GM12892 (cell line): ENCODE measurements at regions not wholly inside any gene's neighbourhood (a gene's known extent, or its start where the extent isn't known, plus 50 kb on each side); places are given as distances from the start of the nearest gene placed in this dataset.

Experiments
- DNase-seq: peaks from one replicate; pipeline ENCODE4 v3.0.0; 2011; ENCODE audit not compliant: insufficient read length
- FAIRE-seq: peaks from 2 replicates; lab custom pipeline; 2011; peaks lifted over from hg19 to GRCh38; lab: Jason Lieb, UNC
- POLR2A ChIP-seq: IDR thresholded peaks from 2 replicates; pipeline ENCODE4 v1.6.1; 2011; ENCODE audit warnings: low read depth, low read length, control low read depth
- POLR2AphosphoS5 ChIP-seq: IDR thresholded peaks from 2 replicates; pipeline ENCODE4 v1.6.1; 2011; ENCODE audit warnings: low read depth, low read length, control low read depth
- TAF1 ChIP-seq: IDR thresholded peaks from 2 replicates; pipeline ENCODE4 v1.6.1; 2011; ENCODE audit warnings: low read depth, mild to moderate bottlenecking, control low read depth, low read length, borderline replicate concordance

DNA sequence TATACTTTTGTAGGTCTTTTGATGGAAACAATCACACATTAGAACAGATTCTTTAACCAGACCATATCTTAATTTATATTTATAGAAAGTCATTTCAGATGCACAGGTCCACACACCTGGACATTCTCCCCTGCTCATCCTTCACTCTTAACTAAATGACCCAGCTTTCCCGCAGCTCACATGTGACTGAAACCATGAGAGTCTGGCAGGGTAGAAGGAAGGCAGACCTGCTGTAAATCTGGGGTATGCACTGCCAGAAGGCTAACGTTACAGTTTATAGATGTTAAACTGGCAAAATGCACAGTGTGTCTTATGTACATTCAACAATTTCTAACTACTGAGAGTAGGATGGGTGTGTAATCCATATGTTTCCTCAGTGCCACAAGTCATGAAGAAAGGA is 359.5 kb upstream of the SPTLC3 start:
- TF ChIP-seq POLR2A, result no peak
- no peak for TF ChIP-seq POLR2AphosphoS5
- FAIRE-seq, result no peak
- no peak for DNase-seq

DNA sequence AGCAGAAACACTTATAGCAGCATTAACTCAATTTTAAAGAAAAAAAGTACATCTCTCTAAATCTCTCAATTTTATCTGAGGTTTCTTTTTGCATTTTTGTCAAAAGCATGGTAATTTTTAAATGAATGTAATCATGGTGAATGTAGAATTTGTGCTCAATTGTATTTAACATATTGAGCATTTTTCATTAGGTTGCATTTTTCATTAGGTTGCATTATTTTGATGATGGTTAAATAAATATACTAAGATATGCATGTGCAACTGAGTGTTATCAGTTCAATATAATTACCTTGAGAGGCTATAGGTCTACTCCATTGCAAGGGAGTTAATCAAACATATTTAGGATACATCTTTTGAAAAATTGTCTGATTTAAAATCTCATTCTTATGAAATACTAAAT is 355.1 kb upstream of the SPTLC3 start:
- no peak for DNase-seq
- FAIRE-seq, result no peak
- no peak for TF ChIP-seq TAF1
- no peak for TF ChIP-seq POLR2AphosphoS5
- no peak for TF ChIP-seq POLR2A

DNA sequence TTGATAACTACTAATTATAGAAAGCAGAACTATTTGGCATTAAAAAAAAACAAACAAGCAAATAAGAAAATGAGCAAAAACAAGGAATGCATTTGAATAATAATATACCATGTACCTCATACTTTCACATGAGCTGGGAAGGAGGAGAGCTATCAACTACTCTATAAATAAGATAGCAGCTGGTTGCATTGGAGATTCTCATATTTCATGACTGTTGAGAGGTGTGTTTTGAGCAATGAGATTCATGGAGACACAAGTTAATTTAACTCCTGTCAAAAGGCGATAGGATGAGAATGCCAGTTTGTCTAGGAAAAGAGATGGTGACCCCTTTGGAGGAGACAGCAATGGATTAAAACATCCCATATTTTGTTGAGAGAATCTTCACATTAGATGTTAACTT is 348.8 kb upstream of the SPTLC3 start:
- DNase-seq, result no peak
- TF ChIP-seq POLR2A, result no peak
- TF ChIP-seq POLR2AphosphoS5, result no peak
- no peak for TF ChIP-seq TAF1
- FAIRE-seq, result no peak

DNA sequence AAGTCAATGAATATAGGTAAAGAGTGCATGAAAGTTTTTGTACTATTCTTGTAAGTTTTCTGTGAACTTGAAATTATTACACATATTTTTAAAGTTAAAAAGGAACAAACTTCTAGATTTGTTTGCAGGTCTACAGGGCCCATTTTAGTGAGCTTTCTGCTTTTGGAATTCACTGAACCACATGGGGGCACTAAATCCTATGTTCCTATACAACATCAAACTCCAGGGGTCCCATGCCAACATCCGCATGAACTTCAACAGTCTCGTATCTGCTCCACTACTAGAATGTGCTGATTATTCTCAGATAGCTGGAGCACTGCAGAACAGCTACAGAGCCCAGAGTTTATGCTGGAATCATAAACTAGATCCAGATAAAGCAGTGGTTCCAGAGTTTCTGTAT is 347.9 kb upstream of the SPTLC3 start:
- TF ChIP-seq TAF1, result no peak
- TF ChIP-seq POLR2A, result no peak
- TF ChIP-seq POLR2AphosphoS5, result no peak
- no peak for FAIRE-seq
- DNase-seq, result no peak

DNA sequence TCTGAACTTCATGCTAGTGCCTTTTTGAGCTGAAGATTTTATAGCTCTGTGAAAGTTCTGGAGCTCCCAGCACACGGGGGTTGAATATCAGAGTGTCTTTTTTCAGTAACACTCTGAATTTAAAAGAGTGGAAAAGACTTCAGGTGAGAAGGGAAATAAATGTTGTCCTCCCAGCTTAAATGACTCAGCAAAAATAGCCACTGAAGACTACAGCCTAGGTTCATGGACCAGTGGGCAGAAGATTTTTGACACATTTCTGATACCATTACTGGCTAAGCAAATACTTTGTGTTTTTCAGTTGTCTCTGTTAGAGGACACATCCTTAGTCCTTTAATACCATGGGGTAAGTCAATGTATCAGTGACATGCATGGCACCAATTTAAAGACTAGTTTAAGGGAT is 338.5 kb upstream of the SPTLC3 start:
- TF ChIP-seq POLR2AphosphoS5 (no peak), POLR2A (no peak), TAF1 (no peak)
- DNase-seq (no peak), FAIRE-seq (no peak)

DNA sequence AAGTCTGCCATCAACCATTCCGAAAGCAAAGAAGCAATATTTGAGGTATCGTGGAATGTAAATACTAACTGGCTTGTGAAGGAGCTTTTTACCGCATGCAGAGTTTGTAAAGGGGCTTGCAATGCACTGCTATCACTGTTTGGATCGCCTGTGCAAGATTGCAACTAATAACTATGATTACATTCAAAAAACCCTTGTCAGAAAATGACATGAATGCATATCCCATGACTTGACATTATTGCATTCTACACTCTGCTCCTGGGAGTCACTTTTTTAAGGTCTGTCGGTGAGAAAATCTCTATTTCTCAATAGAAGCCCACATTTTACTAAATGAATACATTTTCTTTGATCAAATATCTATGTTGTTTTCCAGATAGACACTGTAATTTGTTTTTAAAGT is 335.4 kb upstream of the SPTLC3 start:
- FAIRE-seq (no peak), DNase-seq (no peak)
- TF ChIP-seq TAF1 (no peak), POLR2AphosphoS5 (no peak), POLR2A (no peak)

DNA sequence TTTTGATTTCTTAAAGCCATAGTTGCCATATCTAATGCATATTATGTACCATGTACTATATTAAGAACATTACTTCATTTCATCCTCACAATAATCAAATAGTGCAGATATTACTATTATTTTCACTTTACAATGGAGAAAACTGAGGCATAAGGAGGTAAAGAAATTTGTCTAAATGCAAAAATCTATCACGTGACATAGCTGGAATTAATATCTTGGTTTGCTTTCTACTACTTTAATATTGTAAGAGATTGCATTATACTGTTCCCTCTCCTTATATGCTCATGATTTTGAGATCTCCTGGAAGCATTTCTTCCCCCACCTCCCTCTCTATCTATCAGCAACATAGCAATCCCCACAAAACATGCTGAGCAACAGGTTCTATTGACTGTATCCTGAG is 330.8 kb upstream of the SPTLC3 start:
- no peak for FAIRE-seq
- TF ChIP-seq TAF1 (no peak), POLR2AphosphoS5 (no peak), POLR2A (no peak)

DNA sequence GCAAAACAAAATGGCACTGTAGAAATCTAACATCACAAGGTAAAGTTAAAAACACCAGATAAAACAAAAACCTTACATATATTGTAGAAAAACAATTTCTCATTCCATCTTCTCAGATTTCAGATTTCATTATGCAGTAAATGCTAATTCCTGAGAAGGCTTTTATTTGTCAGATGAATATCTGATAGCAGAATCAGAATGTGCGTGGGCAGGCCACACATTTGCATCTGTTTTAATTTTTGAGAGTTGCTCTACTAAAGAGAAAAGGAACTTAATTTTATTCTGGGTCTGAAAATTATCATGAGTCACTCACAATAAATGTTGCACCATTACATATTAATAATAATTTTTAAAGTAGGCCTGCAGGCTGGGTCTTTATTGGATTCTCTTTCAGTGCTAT is 329.3 kb upstream of the SPTLC3 start:
- no peak for TF ChIP-seq POLR2A
- no peak for TF ChIP-seq POLR2AphosphoS5
- FAIRE-seq (no peak), DNase-seq (no peak)

More for the DNA sequence above, 330.8 kb upstream of the SPTLC3 start:
- no peak for DNase-seq

DNA sequence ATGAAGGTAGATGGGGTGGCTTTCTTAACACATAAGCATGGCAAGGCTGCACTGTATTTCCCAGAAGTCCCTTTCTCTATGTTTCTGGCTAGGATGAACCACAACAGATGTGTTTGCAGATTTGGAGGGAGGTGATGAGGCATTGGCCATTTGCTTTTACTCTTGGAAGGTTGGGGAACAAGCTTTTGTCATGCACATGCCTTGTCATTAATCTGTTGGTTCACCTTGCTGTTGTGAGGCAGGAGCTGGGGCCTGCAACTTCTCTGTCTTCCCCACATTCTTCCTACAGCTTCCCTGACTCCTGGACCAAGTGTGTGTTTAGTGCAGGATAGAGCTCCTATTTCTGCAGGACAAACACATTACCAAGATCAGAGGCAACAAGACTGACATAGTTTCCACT is 326.2 kb upstream of the SPTLC3 start:
- FAIRE-seq (no peak), DNase-seq (no peak)
- TF ChIP-seq TAF1, result no peak
- TF ChIP-seq POLR2A, result no peak
- TF ChIP-seq POLR2AphosphoS5, result no peak

DNA sequence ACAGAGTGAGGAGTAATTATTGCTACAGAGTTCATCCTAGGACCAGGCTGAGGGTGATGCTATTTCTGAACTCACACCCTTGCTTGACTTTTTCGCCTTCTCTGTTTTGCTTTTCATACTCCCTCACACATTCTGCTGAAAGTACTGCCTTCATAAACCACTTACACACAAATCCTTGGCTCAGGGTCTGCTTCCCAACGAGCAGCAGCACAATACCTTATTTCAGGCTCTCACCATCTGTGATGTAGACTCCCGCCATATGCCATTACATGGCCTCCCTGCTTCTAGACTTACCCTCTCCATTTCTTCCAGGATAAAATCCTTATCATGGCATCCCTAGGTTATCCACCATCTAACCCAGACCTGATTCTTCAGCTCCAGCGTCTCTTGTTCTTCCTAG is 321.3 kb upstream of the SPTLC3 start:
- DNase-seq (no peak), FAIRE-seq (no peak)
- TF ChIP-seq POLR2A, result no peak

DNA sequence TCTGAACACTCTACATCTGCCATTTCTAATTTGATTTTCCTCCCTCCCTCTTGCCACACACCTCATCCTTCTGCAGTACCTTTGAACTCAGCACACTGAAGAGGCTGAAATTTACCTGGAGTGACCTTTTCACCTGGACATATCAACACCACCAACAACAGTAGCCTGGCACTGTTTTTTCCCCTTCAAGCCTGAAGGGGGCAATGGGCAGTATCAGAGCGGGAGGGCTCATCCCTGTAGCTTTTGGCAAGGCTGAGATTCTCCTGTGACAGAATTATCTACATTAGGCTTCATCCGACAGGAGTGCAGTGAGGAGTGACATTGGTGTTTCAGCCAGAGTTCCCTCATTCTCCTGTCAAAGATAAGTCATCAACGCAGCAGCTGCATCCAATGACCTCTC is 312.8 kb upstream of the SPTLC3 start:
- DNase-seq (no peak), FAIRE-seq (no peak)
- no peak for TF ChIP-seq POLR2AphosphoS5
- no peak for TF ChIP-seq POLR2A
- TF ChIP-seq TAF1, result no peak

DNA sequence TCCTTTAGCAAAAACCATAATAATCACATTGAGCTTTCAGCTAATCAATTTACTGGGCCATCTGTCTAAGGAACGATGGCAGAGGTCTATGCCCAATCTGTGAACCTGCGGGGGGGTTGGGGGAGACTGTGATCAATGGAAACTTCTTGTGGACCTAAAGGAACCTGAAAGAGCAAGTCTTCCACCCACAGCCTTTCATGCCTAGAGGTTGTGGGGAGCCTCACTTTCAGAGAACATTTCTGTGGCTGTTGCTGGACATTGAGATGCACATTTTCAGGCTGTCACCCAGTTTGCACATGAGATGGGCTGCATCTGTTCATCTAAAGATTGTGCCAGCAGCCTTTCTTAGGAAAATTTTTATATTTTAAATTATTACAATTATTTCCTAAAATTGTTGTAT is 310.0 kb upstream of the SPTLC3 start:
- FAIRE-seq, result no peak

DNA sequence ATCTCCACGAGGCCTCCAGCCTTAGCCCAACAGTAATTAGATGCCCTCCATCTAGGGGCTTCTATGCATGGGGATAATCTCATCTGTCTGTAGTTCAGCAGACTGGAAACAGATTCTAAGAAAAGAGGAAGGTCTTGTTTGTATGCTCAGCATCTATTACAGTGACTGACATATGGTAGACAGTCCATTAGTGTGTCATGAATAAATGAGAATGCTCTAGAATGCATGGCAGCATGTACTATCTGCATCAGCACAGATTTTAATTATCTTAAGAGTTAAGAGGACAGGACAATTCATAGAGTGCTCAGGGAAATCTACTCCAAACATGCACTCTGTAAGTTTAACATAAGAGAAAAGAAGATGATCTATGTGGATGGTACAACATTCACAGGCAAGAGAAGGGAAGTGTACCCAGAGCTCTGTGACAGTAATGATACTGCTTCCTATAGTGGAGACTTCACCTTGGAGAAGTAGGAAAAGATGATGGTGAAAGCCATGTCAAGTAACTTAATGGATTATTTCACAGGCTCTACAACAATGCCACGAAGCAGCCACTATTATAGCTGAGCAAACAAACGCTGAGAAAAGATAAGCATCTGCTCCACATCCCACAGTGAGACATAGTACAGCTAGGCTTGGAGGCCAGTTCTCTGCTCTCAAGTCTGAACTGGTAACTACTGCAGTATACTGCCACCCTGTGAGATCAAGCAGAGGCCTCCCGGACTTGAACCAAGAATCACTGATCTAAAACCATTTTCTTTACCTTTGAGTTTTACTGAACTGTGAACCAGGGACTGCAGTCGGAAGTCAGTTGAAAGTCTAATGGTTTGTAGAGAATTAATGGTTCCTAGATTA is 309.2 kb upstream of the SPTLC3 start:
- DNase-seq (no peak), FAIRE-seq (no peak)
- no peak for TF ChIP-seq POLR2AphosphoS5

More for the DNA sequence above, 310.0 kb upstream of the SPTLC3 start:
- DNase-seq, result no peak
- no peak for TF ChIP-seq POLR2A
- TF ChIP-seq TAF1, result no peak
